ENCODE measurements at regions not wholly inside any gene's neighbourhood (a gene's known extent, or its start where the extent isn't known, plus 50 kb on each side); places are given as distances from the start of the nearest gene placed in this dataset.

GRCh38 chr3:178087376-178087775, 448.9 kb upstream of the KCNMB2 start:
- H3K9me3 ChIP-seq (ENCODE audit: insufficient read depth, low read depth, low read length), result no peaks in the 10 kb centered on the region
- no peak overlapping the region for H3K27ac ChIP-seq (ENCODE audit: low read depth, low read length)
- no peak overlapping the region for H3K4me3 ChIP-seq (ENCODE audit: low read length)
- no peak overlapping the region for H3K9ac ChIP-seq (ENCODE audit: low read depth, low read length)
- no peaks in the 10 kb centered on the region for H3K27me3 ChIP-seq (ENCODE audit: insufficient read depth, low read length)
- no peaks in the 10 kb centered on the region for H3K36me3 ChIP-seq (ENCODE audit: insufficient read depth, low read length)
- peaks cover 18% of the 10 kb centered on the region for H3K4me1 ChIP-seq (ENCODE audit: insufficient read depth, low read length)

- WGBS, result no CpG with 5 or more reads among the region's 1 CpG
- peaks cover 15% of the 10 kb centered on the region for H3K4me1 ChIP-seq (ENCODE audit: insufficient read depth, low read length)
- no peaks in the 10 kb centered on the region for H3K27me3 ChIP-seq (ENCODE audit: insufficient read depth, low read length)
- H3K9me3 ChIP-seq (ENCODE audit: insufficient read depth, low read depth, low read length), result no peaks in the 10 kb centered on the region
- no peak overlapping the region for H3K27ac ChIP-seq (ENCODE audit: low read depth, low read length)
- H3K9ac ChIP-seq (ENCODE audit: low read depth, low read length), result no peak overlapping the region
- H3K36me3 ChIP-seq (ENCODE audit: insufficient read depth, low read length), result no peaks in the 10 kb centered on the region
- H3K4me3 ChIP-seq (ENCODE audit: low read length), result no peak overlapping the region
Measured at GRCh38 chr3:178088963-178089362, 447.3 kb upstream of the KCNMB2 start.

GRCh38 chr3:178090899-178091298, 445.3 kb upstream of the KCNMB2 start:
- H3K27ac ChIP-seq (ENCODE audit: low read depth, low read length), result no peak overlapping the region
- no peaks in the 10 kb centered on the region for H3K27me3 ChIP-seq (ENCODE audit: insufficient read depth, low read length)
- WGBS, result 100% methylated on average over 1 of the region's 1 CpG

GRCh38 chr3:178095522-178095921, 440.7 kb upstream of the KCNMB2 start:
- H3K9me3 ChIP-seq (ENCODE audit: insufficient read depth, low read depth, low read length), result no peaks in the 10 kb centered on the region
- H3K27ac ChIP-seq (ENCODE audit: low read depth, low read length), result no peak overlapping the region
- no peaks in the 10 kb centered on the region for H3K27me3 ChIP-seq (ENCODE audit: insufficient read depth, low read length)
- peaks cover 9% of the 10 kb centered on the region for H3K4me1 ChIP-seq (ENCODE audit: insufficient read depth, low read length)
- no peak overlapping the region for H3K4me3 ChIP-seq (ENCODE audit: low read length)
- H3K9ac ChIP-seq (ENCODE audit: low read depth, low read length), result no peak overlapping the region
- no peaks in the 10 kb centered on the region for H3K36me3 ChIP-seq (ENCODE audit: insufficient read depth, low read length)
- WGBS, result 96% methylated on average over 2 of the region's 2 CpGs

More at GRCh38 chr3:178090899-178091298, 445.3 kb upstream of the KCNMB2 start:
- Histone ChIP-seq H3K36me3 (ENCODE audit: insufficient read depth, low read length) (no peaks in the 10 kb centered on the region), H3K9ac (ENCODE audit: low read depth, low read length) (no peak overlapping the region), H3K9me3 (ENCODE audit: insufficient read depth, low read depth, low read length) (no peaks in the 10 kb centered on the region), H3K4me3 (ENCODE audit: low read length) (no peak overlapping the region), H3K4me1 (ENCODE audit: insufficient read depth, low read length) (no peaks in the 10 kb centered on the region; the same call in 1 of the 2 replicates)

GRCh38 chr3:178096955-178097354, 439.3 kb upstream of the KCNMB2 start:
- H3K9ac ChIP-seq (ENCODE audit: low read depth, low read length), result no peak overlapping the region
- no CpG with 5 or more reads among the region's 1 CpG for whole genome bisulfite sequencing
- H3K36me3 ChIP-seq (ENCODE audit: insufficient read depth, low read length), result no peaks in the 10 kb centered on the region
- no peaks in the 10 kb centered on the region for H3K27me3 ChIP-seq (ENCODE audit: insufficient read depth, low read length)
- no peak overlapping the region for H3K4me3 ChIP-seq (ENCODE audit: low read length)
- H3K9me3 ChIP-seq (ENCODE audit: insufficient read depth, low read depth, low read length), result no peaks in the 10 kb centered on the region
- H3K4me1 ChIP-seq (ENCODE audit: insufficient read depth, low read length), result peaks cover 23% of the 10 kb centered on the region
- no peak overlapping the region for H3K27ac ChIP-seq (ENCODE audit: low read depth, low read length)

- WGBS, result 100% methylated on average over 1 of the region's 1 CpG
- H3K4me3 ChIP-seq (ENCODE audit: low read length), result no peak overlapping the region
- peaks cover 27% of the 10 kb centered on the region for H3K4me1 ChIP-seq (ENCODE audit: insufficient read depth, low read length)
- no peaks in the 10 kb centered on the region for H3K27me3 ChIP-seq (ENCODE audit: insufficient read depth, low read length)
- no peaks in the 10 kb centered on the region for H3K36me3 ChIP-seq (ENCODE audit: insufficient read depth, low read length)
- H3K9ac ChIP-seq (ENCODE audit: low read depth, low read length), result no peak overlapping the region
- H3K27ac ChIP-seq (ENCODE audit: low read depth, low read length), result no peak overlapping the region
- H3K9me3 ChIP-seq (ENCODE audit: insufficient read depth, low read depth, low read length), result no peaks in the 10 kb centered on the region
Measured at GRCh38 chr3:178097576-178097975, 438.7 kb upstream of the KCNMB2 start.

- H3K4me1 ChIP-seq (ENCODE audit: insufficient read depth, low read length), result peaks cover 28% of the 10 kb centered on the region
- no peaks in the 10 kb centered on the region for H3K36me3 ChIP-seq (ENCODE audit: insufficient read depth, low read length)
- no peak overlapping the region for H3K27ac ChIP-seq (ENCODE audit: low read depth, low read length)
- no peak overlapping the region for H3K4me3 ChIP-seq (ENCODE audit: low read length)
- no peaks in the 10 kb centered on the region for H3K27me3 ChIP-seq (ENCODE audit: insufficient read depth, low read length)
- H3K9ac ChIP-seq (ENCODE audit: low read depth, low read length), result no peak overlapping the region
- H3K9me3 ChIP-seq (ENCODE audit: insufficient read depth, low read depth, low read length), result no peaks in the 10 kb centered on the region
- 100% methylated on average over 1 of the region's 4 CpGs for WGBS
Measured at GRCh38 chr3:178099274-178099673, 437.0 kb upstream of the KCNMB2 start.

- no peaks in the 10 kb centered on the region for H3K27me3 ChIP-seq (ENCODE audit: insufficient read depth, low read length)
- no peak overlapping the region for H3K4me3 ChIP-seq (ENCODE audit: low read length)
- H3K27ac ChIP-seq (ENCODE audit: low read depth, low read length), result no peak overlapping the region
- H3K9ac ChIP-seq (ENCODE audit: low read depth, low read length), result no peak overlapping the region
- 58% methylated on average over 1 of the region's 2 CpGs for WGBS
- no peaks in the 10 kb centered on the region for H3K36me3 ChIP-seq (ENCODE audit: insufficient read depth, low read length)
- H3K4me1 ChIP-seq (ENCODE audit: insufficient read depth, low read length), result peaks cover 28% of the 10 kb centered on the region
- H3K9me3 ChIP-seq (ENCODE audit: insufficient read depth, low read depth, low read length), result no peaks in the 10 kb centered on the region
Measured at GRCh38 chr3:178099862-178100261, 436.4 kb upstream of the KCNMB2 start.

- Histone ChIP-seq H3K27me3 (ENCODE audit: insufficient read depth, low read length) (no peaks in the 10 kb centered on the region), H3K9me3 (ENCODE audit: insufficient read depth, low read depth, low read length) (no peaks in the 10 kb centered on the region), H3K4me3 (ENCODE audit: low read length) (no peak overlapping the region), H3K4me1 (ENCODE audit: insufficient read depth, low read length) (peaks cover 28% of the 10 kb centered on the region), H3K9ac (ENCODE audit: low read depth, low read length) (no peak overlapping the region), H3K27ac (ENCODE audit: low read depth, low read length) (no peak overlapping the region), H3K36me3 (ENCODE audit: insufficient read depth, low read length) (no peaks in the 10 kb centered on the region)
Measured at GRCh38 chr3:178100908-178101307, 435.3 kb upstream of the KCNMB2 start.

GRCh38 chr3:178103140-178103539, 433.1 kb upstream of the KCNMB2 start:
- Histone ChIP-seq H3K36me3 (ENCODE audit: insufficient read depth, low read length) (no peaks in the 10 kb centered on the region), H3K27ac (ENCODE audit: low read depth, low read length) (no peak overlapping the region), H3K27me3 (ENCODE audit: insufficient read depth, low read length) (no peaks in the 10 kb centered on the region), H3K9me3 (ENCODE audit: insufficient read depth, low read depth, low read length) (no peaks in the 10 kb centered on the region), H3K9ac (ENCODE audit: low read depth, low read length) (no peak overlapping the region), H3K4me3 (ENCODE audit: low read length) (no peak overlapping the region), H3K4me1 (ENCODE audit: insufficient read depth, low read length) (peaks cover 28% of the 10 kb centered on the region)
- WGBS, result 95% methylated on average over 2 of the region's 2 CpGs

GRCh38 chr3:178107804-178108203, 428.4 kb upstream of the KCNMB2 start:
- 100% methylated on average over 2 of the region's 2 CpGs for WGBS
- Histone ChIP-seq H3K36me3 (ENCODE audit: insufficient read depth, low read length) (no peaks in the 10 kb centered on the region), H3K4me3 (ENCODE audit: low read length) (no peak overlapping the region), H3K9me3 (ENCODE audit: insufficient read depth, low read depth, low read length) (no peaks in the 10 kb centered on the region), H3K4me1 (ENCODE audit: insufficient read depth, low read length) (no peaks in the 10 kb centered on the region), H3K27me3 (ENCODE audit: insufficient read depth, low read length) (no peaks in the 10 kb centered on the region), H3K27ac (ENCODE audit: low read depth, low read length) (no peak overlapping the region), H3K9ac (ENCODE audit: low read depth, low read length) (no peak overlapping the region)

GRCh38 chr3:178109691-178110090, 426.5 kb upstream of the KCNMB2 start:
- H3K36me3 ChIP-seq (ENCODE audit: insufficient read depth, low read length), result no peaks in the 10 kb centered on the region
- H3K4me1 ChIP-seq (ENCODE audit: insufficient read depth, low read length), result no peaks in the 10 kb centered on the region
- H3K27me3 ChIP-seq (ENCODE audit: insufficient read depth, low read length), result no peaks in the 10 kb centered on the region
- H3K9me3 ChIP-seq (ENCODE audit: insufficient read depth, low read depth, low read length), result no peaks in the 10 kb centered on the region
- no peak overlapping the region for H3K9ac ChIP-seq (ENCODE audit: low read depth, low read length)
- WGBS, result no CpG with 5 or more reads among the region's 2 CpGs
- H3K27ac ChIP-seq (ENCODE audit: low read depth, low read length), result no peak overlapping the region
- H3K4me3 ChIP-seq (ENCODE audit: low read length), result no peak overlapping the region

Measured in HUES64 (cell line).